ENCODE measurements at regions not wholly inside any gene's neighbourhood (a gene's known extent, or its start where the extent isn't known, plus 50 kb on each side); places are given as distances from the start of the nearest gene placed in this dataset.

DNA sequence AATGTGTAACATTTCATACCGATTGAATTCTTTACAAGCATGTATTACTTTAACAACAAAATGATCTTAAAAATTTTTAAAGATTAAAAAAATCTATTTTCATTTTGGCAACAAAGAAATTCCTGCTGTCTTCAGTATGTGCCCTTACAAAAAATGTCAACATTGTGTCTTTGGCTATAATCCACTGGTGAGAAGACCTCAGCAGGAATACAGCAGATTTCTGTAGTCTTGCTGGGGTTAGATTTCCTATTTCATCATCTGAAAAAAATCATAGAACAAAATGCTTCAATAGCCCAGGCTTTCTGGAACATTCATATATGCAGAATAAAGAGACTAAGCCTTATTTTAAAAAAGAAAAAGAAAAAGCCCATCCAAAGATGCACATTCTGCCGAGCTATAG, 129.1 kb upstream of the CA10 start:
- TF ChIP-seq, protein P1, sequence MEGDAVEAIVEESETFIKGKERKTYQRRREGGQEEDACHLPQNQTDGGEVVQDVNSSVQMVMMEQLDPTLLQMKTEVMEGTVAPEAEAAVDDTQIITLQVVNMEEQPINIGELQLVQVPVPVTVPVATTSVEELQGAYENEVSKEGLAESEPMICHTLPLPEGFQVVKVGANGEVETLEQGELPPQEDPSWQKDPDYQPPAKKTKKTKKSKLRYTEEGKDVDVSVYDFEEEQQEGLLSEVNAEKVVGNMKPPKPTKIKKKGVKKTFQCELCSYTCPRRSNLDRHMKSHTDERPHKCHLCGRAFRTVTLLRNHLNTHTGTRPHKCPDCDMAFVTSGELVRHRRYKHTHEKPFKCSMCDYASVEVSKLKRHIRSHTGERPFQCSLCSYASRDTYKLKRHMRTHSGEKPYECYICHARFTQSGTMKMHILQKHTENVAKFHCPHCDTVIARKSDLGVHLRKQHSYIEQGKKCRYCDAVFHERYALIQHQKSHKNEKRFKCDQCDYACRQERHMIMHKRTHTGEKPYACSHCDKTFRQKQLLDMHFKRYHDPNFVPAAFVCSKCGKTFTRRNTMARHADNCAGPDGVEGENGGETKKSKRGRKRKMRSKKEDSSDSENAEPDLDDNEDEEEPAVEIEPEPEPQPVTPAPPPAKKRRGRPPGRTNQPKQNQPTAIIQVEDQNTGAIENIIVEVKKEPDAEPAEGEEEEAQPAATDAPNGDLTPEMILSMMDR (IDR thresholded peaks at IDR 0.05; ENCODE audit: low read length) = no peak
- TF ChIP-seq EZH2 (IDR thresholded peaks at IDR 0.05; ENCODE audit: borderline replicate concordance, low read length) = no peak

All from OCI-LY1 (cell line).